AG09309 (cell line): ENCODE measurements at regions not wholly inside any gene's neighbourhood (a gene's known extent, or its start where the extent isn't known, plus 50 kb on each side); places are given as distances from the start of the nearest gene placed in this dataset.
"Not testable (repeated sequence)": the region's sequence is repeated elsewhere in the genome, so short reads cannot be mapped to it uniquely, and the experiment has no call there.

Source experiments
- DNase-seq: peaks from one replicate; pipeline ENCODE4 v3.0.0-alpha.2; 2010; ENCODE audit warnings: low read depth
- H3K4me3 ChIP-seq: 2 replicates; pipeline ENCODE4 v1.5.1; 2011; ENCODE audit warnings: mild to moderate bottlenecking, low read depth, low read length, moderate library complexity; ENCODE audit not compliant: control insufficient read depth
- CTCF ChIP-seq: IDR thresholded peaks from 2 replicates; pipeline ENCODE4 v1.5.1; 2011; ENCODE audit warnings: mild to moderate bottlenecking, low read depth, low read length, inconsistent platforms; ENCODE audit not compliant: insufficient read depth, control insufficient read depth; ENCODE audit errors: missing control alignments

GRCh38 chr18:51260118-51260517, 62.6 kb upstream of the MEX3C start:
- no peak for TF ChIP-seq CTCF
- no peak overlapping the region for H3K4me3 ChIP-seq
- DNase-seq = no peak

GRCh38 chr18:51266077-51266476, 68.6 kb upstream of the MEX3C start:
- H3K4me3 ChIP-seq, DNase-seq: not testable (repeated sequence)

GRCh38 chr18:51266773-51267172, 69.3 kb upstream of the MEX3C start:
- no peak for TF ChIP-seq CTCF
- no peak overlapping the region for H3K4me3 ChIP-seq
- DNase-seq = no peak

- H3K4me3 ChIP-seq = no peak overlapping the region
- DNase-seq = no peak
- TF ChIP-seq CTCF = no peak
These were observed 76.0 kb upstream of the MEX3C start for GRCh38 chr18:51273437-51273836.

GRCh38 chr18:51275712-51276476, 78.4 kb upstream of the MEX3C start:
- no peak for TF ChIP-seq CTCF
- no peak for DNase-seq
- H3K4me3 ChIP-seq = no peak overlapping the region

- no peak for DNase-seq
These were observed 80.7 kb upstream of the MEX3C start for GRCh38 chr18:51278045-51278649.

More at GRCh38 chr18:51278045-51278649, 80.7 kb upstream of the MEX3C start:
- no peak overlapping the region for H3K4me3 ChIP-seq
- TF ChIP-seq CTCF = peak; percentile 24
